C1 segment of cervical spinal cord (tissue), 14 donors: ENCODE measurements at regions not wholly inside any gene's neighbourhood (a gene's known extent, or its start where the extent isn't known, plus 50 kb on each side); places are given as distances from the start of the nearest gene placed in this dataset.
"Not testable (repeated sequence)": the region's sequence is repeated elsewhere in the genome, so short reads cannot be mapped to it uniquely, and the experiment has no call there.

Source experiments
- DNase-seq, 14 donors: peaks; one replicate each; lab custom pipeline; 2025; lab: John Stamatoyannopoulos, UW

- not testable (repeated sequence) for DNase-seq
Observed at GRCh38 chr6:86872810-86873209, 64.5 kb upstream of the HTR1E start.

- DNase-seq, result no peak
Observed at GRCh38 chr6:86871681-86872080, 65.6 kb upstream of the HTR1E start.

GRCh38 chr6:86869500-86869899 is 67.8 kb upstream of the HTR1E start:
- DNase-seq, result no peak

- no peak for DNase-seq
Observed at GRCh38 chr6:86859513-86859912, 77.8 kb upstream of the HTR1E start.

GRCh38 chr6:86858970-86859369 is 78.4 kb upstream of the HTR1E start:
- no peak for DNase-seq

GRCh38 chr6:86857783-86858182 is 79.5 kb upstream of the HTR1E start:
- DNase-seq, result no peak

GRCh38 chr6:86856937-86857563 is 80.3 kb upstream of the HTR1E start:
- peak in 3 of 14 donors; percentile 1 to 30 (median 1) for DNase-seq

- DNase-seq, result no peak
Observed at GRCh38 chr6:86856379-86856778, 80.9 kb upstream of the HTR1E start.

GRCh38 chr6:86848986-86849385 is 88.3 kb upstream of the HTR1E start:
- DNase-seq, result no peak

GRCh38 chr6:86832686-86833085 is 104.6 kb upstream of the HTR1E start:
- DNase-seq, result no peak

GRCh38 chr6:86825436-86825835 is 111.9 kb upstream of the HTR1E start:
- no peak for DNase-seq

- DNase-seq, result no peak
Observed at GRCh38 chr6:86822747-86823146, 114.6 kb upstream of the HTR1E start.

- DNase-seq, result no peak
Observed at GRCh38 chr6:86820750-86821149, 116.6 kb upstream of the HTR1E start.

GRCh38 chr6:86793649-86794048 is 143.7 kb upstream of the HTR1E start:
- DNase-seq, result no peak

GRCh38 chr6:86791476-86791875 is 145.9 kb upstream of the HTR1E start:
- DNase-seq, result no peak

- no peak for DNase-seq
Observed at GRCh38 chr6:86789779-86790411, 147.4 kb upstream of the HTR1E start.

GRCh38 chr6:86782328-86782727 is 155.0 kb upstream of the HTR1E start:
- DNase-seq, result no peak

GRCh38 chr6:86780923-86781322 is 156.4 kb upstream of the HTR1E start:
- DNase-seq, result no peak

- DNase-seq, result no peak
Observed at GRCh38 chr6:86775893-86776292, 161.4 kb upstream of the HTR1E start.

GRCh38 chr6:86765211-86765610 is 172.1 kb upstream of the HTR1E start:
- DNase-seq, result no peak

- DNase-seq, result not testable (repeated sequence)
Observed at GRCh38 chr6:86759953-86760352, 177.4 kb upstream of the HTR1E start.

- DNase-seq, result no peak
Observed at GRCh38 chr6:86756640-86757229, 180.6 kb upstream of the HTR1E start.

GRCh38 chr6:86744048-86744447 is 193.3 kb upstream of the HTR1E start:
- DNase-seq, result no peak
